ENCODE measurements at regions not wholly inside any gene's neighbourhood (a gene's known extent, or its start where the extent isn't known, plus 50 kb on each side); places are given as distances from the start of the nearest gene placed in this dataset.

DNA sequence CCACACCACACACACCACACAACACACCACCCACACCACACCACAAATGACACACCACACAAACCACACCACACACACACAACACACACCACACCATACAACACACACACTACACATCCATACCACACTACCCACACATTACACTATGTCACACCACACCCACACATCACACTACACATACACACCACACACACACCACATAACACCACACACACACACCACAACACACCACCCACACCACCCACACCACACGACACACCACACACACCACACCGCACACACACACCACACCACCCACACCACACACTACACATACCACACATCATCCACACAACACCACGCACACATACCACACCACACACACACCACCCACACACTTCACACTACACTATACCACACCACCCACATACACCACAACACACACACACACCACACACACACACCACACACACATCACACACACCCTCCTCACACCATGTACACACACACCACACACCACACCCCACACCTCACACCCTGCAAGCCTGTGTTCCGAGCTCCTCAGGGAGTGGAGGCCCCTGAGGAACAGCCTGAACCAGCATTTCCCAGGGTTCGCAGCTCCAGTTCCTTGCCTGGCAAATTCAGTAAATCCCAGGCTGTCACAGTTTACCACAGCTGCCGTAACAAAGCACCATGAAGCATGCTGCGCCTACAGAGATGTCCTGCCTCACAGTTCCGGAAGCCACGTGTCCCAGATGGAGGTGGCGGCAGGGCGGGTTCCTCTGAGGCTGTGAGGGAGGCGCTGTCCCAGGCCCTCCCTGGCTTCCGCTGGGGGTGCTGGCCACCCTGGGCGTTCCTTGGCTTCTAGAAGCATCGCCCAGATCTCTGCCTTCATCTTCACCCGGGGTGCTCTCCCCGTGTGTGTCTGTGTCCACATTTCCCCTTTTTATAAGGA is 69.8 kb upstream of the ATP5PO start:
- TF ChIP-seq ZNF274 (IDR thresholded peaks at IDR 0.05; ENCODE audit: low read depth, low read length) (no peak), YY1 (IDR thresholded peaks at IDR 0.05; ENCODE audit: insufficient read depth, insufficient read length) (no peak), SUZ12 (IDR thresholded peaks at IDR 0.05; ENCODE audit: extremely low read depth, insufficient read depth, insufficient read length) (no peak)
